Epithelial cell of prostate (primary cell): ENCODE measurements at regions not wholly inside any gene's neighbourhood (a gene's known extent, or its start where the extent isn't known, plus 50 kb on each side); places are given as distances from the start of the nearest gene placed in this dataset.
"Not testable (repeated sequence)": the region's sequence is repeated elsewhere in the genome, so short reads cannot be mapped to it uniquely, and the experiment has no call there.

Experiments
- DNase-seq: peaks from one replicate; pipeline ENCODE4 v3.0.0-alpha.2; 2011; ENCODE audit warnings: low read depth, low spot score
- H3K27ac ChIP-seq: fragments of 450-650 bp; 2 replicates; pipeline ENCODE4 v1.5.1; 2017; ENCODE audit warnings: mild to moderate bottlenecking

GRCh38 chr5:26568316-26568715 is 470.1 kb downstream of the CDH9 start:
- H3K27ac ChIP-seq, result no peak overlapping the region
- DNase-seq, result no peak

GRCh38 chr5:26563979-26564378 is 474.4 kb downstream of the CDH9 start:
- no peak overlapping the region for H3K27ac ChIP-seq
- no peak for DNase-seq

- no peak for DNase-seq
- H3K27ac ChIP-seq, result no peak overlapping the region
These were observed 485.3 kb downstream of the CDH9 start for GRCh38 chr5:26553079-26553478.

- no peak overlapping the region for H3K27ac ChIP-seq
- no peak for DNase-seq
These were observed 494.4 kb downstream of the CDH9 start for GRCh38 chr5:26543987-26544386.

DNA sequence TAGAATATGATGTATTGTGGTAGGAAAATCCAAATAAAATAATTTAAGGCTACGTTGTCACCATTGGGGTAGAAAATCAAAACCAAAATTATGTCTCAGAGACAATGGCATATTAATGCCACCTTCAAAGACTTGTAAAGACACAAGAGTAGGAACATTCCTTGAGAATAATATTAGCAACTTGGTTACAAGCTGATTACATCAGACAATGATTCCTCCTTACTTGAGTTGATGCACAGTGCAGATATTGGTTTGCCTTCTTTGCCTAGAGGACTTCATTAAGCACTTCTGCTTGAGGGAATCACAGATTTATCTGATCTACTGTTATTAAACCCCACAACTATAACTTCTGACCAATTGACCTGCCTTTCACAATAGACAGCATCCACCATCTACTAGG is 500.2 kb downstream of the CDH9 start:
- DNase-seq, result no peak
- H3K27ac ChIP-seq, result no peak overlapping the region

DNA sequence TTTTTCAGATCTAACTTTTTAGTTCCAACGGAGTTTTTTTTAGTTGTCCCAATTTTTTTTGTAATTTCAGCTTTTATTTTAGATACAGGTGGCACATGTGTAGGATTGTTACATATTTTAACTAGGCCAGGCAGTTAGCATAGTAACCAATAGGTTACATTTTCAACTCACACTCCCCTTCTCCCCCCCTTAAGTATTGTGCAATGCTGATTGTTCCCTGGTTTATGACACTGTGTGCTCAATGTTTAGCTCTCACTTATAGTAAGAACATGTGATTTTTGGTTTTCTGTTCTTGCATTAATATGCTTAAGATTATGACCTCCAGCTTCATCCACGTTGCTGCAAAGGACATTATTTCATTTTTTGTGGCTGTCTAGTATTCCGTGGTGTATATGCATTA is 503.2 kb downstream of the CDH9 start:
- no peak overlapping the region for H3K27ac ChIP-seq
- DNase-seq, result no peak

DNA sequence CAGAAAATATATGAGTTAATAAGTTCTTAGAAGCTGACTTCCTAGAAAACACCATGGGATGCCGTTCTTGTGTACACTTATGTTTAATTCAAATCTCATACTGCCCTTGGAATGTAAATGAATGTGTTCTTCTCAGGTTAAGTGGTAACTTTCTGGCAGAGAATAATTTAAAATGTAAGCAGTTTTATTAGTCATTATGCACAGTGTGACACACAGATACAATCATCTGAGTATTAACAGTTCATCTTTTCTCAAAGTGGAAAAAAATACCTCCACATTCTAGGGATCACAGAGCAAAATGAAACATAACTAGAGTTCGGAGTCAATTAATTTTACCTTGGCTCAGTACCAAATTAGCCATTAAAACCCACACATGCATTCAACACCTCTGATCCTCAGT is 508.1 kb downstream of the CDH9 start:
- no peak overlapping the region for H3K27ac ChIP-seq
- no peak for DNase-seq

DNA sequence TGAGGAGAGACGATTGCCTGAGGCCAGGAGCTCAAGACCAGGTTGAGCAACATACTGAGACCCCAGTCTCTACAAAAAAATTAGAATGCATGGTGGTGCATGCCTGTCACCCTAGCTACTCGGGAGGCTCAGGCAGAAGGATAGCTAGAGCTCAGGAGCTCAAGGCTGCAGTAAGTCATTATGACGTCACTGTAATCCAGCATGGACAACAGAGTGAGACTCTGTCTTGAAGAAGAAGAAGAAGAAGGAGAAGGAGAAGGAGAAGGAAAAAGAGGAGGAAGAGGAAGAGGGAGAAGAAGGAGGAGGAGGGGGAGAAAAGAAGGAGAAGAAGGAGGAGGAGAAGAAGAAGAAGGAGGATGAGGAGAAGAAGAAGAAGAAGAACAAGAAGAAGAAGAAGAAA is 519.1 kb downstream of the CDH9 start:
- DNase-seq, result no peak

DNA sequence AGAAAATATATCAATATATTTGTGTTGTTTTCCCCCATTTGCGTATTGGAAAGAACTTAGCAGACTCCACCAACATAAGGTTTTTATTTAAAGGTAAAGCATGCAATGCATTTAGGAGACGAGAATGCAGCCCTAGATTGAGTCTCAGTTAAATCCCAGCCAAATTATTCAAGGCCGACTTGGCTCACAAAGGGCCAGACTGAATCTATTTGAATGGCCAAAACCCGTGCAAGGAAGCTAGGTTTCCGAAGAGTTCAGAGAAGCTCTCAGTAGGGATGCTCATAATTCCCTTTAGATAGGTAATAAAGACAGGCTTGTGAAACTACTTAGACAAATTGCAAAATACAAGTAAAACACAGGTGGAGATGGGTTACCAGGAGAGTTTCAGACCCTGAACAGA is 520.3 kb downstream of the CDH9 start:
- H3K27ac ChIP-seq, result no peak overlapping the region
- no peak for DNase-seq

More for the DNA sequence above, 519.1 kb downstream of the CDH9 start:
- H3K27ac ChIP-seq, result no peak overlapping the region

DNA sequence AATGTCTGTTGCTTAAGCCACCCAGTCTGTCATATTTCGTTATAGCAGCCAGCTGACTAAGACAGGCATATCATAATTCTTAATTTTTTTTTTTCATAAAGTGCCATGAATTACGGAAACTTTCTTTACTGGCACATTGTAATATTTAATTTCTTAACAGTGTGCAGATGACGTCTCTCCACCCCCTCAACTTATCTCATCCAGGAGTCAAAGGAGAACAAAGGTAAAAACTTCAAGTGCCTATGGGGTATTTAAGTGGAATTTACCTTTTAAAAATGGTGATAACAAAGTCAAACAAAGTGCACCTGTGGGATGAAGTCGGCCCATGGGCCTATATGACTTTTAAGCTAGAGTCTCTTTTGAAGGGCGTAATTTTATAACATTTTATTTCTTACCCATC is 539.4 kb downstream of the CDH9 start:
- no peak for DNase-seq

GRCh38 chr5:26495437-26495836 is 542.9 kb downstream of the CDH9 start:
- no peak for DNase-seq
- H3K27ac ChIP-seq, result no peak overlapping the region

More for the DNA sequence above, 539.4 kb downstream of the CDH9 start:
- no peak overlapping the region for H3K27ac ChIP-seq

GRCh38 chr5:26492906-26493459 is 545.4 kb downstream of the CDH9 start:
- no peak for DNase-seq

DNA sequence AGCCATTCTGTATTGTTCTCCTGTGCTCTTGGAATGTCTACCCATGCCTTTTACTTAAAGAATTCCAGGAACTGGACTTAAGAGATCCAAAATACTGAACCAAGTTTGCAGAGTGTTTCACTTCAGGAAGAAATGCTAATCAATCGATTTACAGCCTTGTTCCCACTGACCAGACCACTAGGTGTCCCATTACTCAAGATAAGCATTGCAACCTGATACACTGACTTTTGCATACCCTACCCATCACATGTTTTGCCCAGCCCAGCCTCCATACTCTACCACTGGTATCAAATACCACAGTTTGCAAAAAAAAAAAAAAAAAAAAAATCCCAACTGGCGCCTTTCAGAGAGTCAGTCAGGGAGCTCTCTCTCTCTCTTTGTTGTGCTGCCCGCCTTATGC is 550.8 kb downstream of the CDH9 start:
- DNase-seq, result no peak
- no peak overlapping the region for H3K27ac ChIP-seq

More at GRCh38 chr5:26492906-26493459, 545.4 kb downstream of the CDH9 start:
- no peak overlapping the region for H3K27ac ChIP-seq

DNA sequence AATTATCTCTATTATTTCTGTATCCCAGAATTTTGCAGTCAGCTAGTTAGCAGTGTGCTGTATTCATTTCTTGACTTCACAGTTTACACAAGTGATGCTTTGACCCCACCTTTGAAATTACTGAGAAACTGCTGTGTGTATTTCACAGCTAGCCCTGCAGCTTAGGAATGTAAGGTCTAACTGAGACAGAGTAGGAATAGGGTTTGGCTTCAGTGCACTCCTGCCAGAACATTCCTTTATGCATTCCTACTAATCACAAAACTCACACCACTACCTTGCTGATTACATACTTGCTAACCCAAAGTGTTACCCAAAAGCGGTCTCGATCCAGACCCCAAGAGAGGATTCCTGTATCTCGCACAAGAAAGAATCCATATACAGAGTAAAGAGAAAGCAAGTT is 551.8 kb downstream of the CDH9 start:
- no peak overlapping the region for H3K27ac ChIP-seq
- no peak for DNase-seq

GRCh38 chr5:26485146-26485860 is 553.1 kb downstream of the CDH9 start:
- H3K27ac ChIP-seq, DNase-seq: not testable (repeated sequence)

DNA sequence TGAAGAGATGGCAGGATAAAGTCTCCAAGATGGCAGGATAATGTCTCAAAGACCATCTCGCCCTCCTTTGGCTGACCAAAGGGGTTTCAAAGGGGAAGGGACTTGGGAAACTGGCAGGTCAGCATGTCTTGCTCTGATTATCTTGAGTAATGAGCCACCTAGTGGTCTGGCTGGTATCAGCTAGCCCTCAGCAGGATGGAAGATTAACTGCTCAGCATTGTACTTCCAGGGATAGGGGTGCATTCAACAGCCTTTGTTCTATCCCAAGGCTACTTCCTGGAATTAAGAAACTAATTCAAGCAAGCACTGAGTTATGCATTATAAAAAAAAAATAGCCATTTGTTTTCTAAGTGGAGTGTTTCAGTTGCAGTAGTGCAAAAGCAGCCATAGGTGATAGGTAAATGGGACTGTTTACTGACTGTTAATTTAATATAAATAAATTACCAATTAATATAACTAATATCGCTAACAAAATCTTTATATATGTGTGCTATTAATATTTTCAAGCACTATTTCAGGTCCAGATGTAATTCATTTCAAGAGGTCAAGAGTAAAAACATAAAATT is 555.5 kb downstream of the CDH9 start:
- DNase-seq, result no peak
- no peak overlapping the region for H3K27ac ChIP-seq

GRCh38 chr5:26482076-26482809 is 556.1 kb downstream of the CDH9 start:
- DNase-seq, result no peak
- no peak overlapping the region for H3K27ac ChIP-seq

DNA sequence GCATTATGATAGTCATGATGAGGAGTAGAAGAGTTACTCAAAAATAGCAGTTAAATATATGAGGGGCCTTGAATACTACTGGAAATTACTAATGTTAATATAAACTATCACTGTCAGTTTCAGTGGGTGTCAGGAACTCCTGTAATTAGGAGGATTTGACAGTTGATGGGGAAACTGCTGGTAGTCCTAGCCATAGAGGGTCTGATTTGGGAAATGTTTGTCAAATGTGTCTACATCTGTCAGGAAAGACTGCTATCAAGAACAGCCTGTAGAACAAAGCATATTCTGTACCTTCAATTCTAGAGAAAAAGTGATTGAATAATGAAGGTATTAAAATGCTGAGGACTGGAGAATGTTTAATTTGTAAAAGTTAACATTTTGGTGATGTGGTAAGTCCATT is 567.9 kb downstream of the CDH9 start:
- H3K27ac ChIP-seq, result no peak overlapping the region
- DNase-seq, result no peak

- no peak for DNase-seq
- H3K27ac ChIP-seq, result no peak overlapping the region
These were observed 599.3 kb downstream of the CDH9 start for GRCh38 chr5:26439121-26439520.

DNA sequence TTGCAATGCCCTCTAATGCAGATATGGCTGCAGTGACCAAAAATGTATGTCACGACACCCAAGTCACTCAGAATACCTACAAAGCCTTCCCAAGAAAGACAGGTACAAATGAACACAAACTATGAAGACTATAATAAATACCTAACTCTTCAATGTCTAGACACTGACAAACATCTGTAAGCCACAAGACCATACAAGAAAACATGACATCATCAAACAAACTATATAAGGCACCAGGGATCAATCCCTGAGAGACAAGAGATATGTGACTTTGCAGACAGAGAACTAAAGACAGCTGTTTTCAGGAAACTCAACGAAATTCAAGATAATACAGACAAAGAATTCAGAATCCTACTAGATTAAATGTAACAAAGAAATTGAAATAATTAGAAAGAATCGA is 603.7 kb downstream of the CDH9 start:
- DNase-seq, result no peak
- no peak overlapping the region for H3K27ac ChIP-seq

GRCh38 chr5:26432386-26432785 is 606.0 kb downstream of the CDH9 start:
- H3K27ac ChIP-seq, result no peak overlapping the region
- no peak for DNase-seq
